Esophagus muscularis mucosa (tissue), 4 donors: ENCODE measurements at regions not wholly inside any gene's neighbourhood (a gene's known extent, or its start where the extent isn't known, plus 50 kb on each side); places are given as distances from the start of the nearest gene placed in this dataset.

ENCODE experiments used
- CTCF ChIP-seq, 3 experiments: fragments of 200-600 bp in 2 of 3; fragments of 450-650 bp in 1 of 3; sonication (generic) in 2 of 3; IDR thresholded peaks; one replicate each; pipeline ENCODE4 v1.5.1; 2017 to 2019; ENCODE audit warnings: antibody characterized with exemption in 3 of 3, mild to moderate bottlenecking in 2 of 3, moderate library complexity in 1 of 3
- EP300 ChIP-seq: sonication (generic); formaldehyde crosslinking; IDR thresholded peaks from one replicate; pipeline ENCODE4 v1.6.1; 2017; ENCODE audit warnings: antibody characterized with exemption
- POLR2A ChIP-seq: fragments of 450-650 bp; IDR thresholded peaks from one replicate; pipeline ENCODE4 v1.6.1; 2017; ENCODE audit warnings: antibody characterized with exemption, moderate library complexity, mild to moderate bottlenecking, low read depth
- POLR2AphosphoS5 ChIP-seq, 2 donors: sonication (generic); formaldehyde crosslinking; IDR thresholded peaks; one replicate each; pipeline ENCODE4 v1.6.1; 2017; ENCODE audit warnings: antibody characterized with exemption in 2 of 2

DNA sequence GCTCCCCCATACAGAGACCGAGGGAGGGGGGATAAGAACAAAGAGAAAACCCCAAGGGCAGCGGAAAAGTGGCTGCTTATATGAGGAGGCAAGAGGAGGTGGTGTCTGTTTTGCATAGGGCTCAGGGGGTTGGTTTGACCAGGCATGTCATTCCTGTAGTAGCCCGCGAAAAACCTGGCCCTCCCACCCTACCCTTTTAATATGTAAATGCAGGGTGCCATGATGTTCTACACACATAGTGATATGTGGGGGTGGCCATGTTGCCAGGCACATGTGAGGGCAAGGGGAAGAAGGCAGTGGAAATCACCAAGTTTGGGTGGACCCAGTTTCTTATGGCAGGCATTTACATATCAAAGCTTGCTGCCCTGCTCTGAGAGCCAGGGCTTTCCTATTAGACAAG lies 203.5 kb upstream of the UBL3 start:
- no peak for TF ChIP-seq CTCF (IDR thresholded peaks at IDR 0.05)
- TF ChIP-seq POLR2AphosphoS5 (IDR thresholded peaks at IDR 0.05) = no peak
- TF ChIP-seq POLR2A = no peak
- no peak for TF ChIP-seq EP300
